HepG2 (cell line): ENCODE measurements at regions not wholly inside any gene's neighbourhood (a gene's known extent, or its start where the extent isn't known, plus 50 kb on each side); places are given as distances from the start of the nearest gene placed in this dataset.
A peak's percentile ranks its signal among the peaks of the same experiment; 100 is the strongest.
"Not testable (repeated sequence)": the region's sequence is repeated elsewhere in the genome, so short reads cannot be mapped to it uniquely, and the experiment has no call there.

Experiments
- ATAC-seq: fragments of 200-7000 bp; cut with Tn5 transposase; 3 replicates; pipeline ENCODE4 v1.9.1; 2020; ENCODE audit warnings: mild to moderate bottlenecking, moderate library complexity
- BruUV-seq: library from RNA; stranded (reverse); fragments of 400-500 nt; replicated peaks from 2 replicates; lab custom pipeline; 2021; lab: Mats Ljungman, UMichigan
- CTCF ChIA-PET: fragments of 300-600 bp; formaldehyde crosslinking; extraction: SDS; loops from one replicate; lab custom pipeline; 2021; ENCODE audit warnings: low total read pairs, inconsistent platforms, low intra/inter-chr PET ratio; lab: Yijun Ruan, JAX
- POLR2A ChIA-PET: fragments of 350-600 bp; sonication (Branson Sonifier 250); formaldehyde crosslinking; loops from one replicate; lab custom pipeline; 2020; ENCODE audit warnings: antibody characterized with exemption, inconsistent platforms; lab: Yijun Ruan, JAX
- DNase-seq: peaks from one replicate; pipeline ENCODE4 v3.0.0-alpha.2; 2015; ENCODE audit warnings: low spot score
- FAIRE-seq: peaks from 3 replicates; lab custom pipeline; 2011; peaks lifted over from hg19 to GRCh38; lab: Jason Lieb, UNC
- H2AFZ ChIP-seq: one replicate; pipeline ENCODE4 v1.6.1; 2011; ENCODE audit warnings: low read length, inconsistent platforms
- H3K27ac ChIP-seq: fragments of 300-600 bp; 3 replicates; pipeline ENCODE4 v1.8.0; 2011; ENCODE audit warnings: mixed run types, mild to moderate bottlenecking, mixed read lengths, low read length, inconsistent platforms; ENCODE audit not compliant: insufficient read depth; ENCODE audit errors: extremely low read length
- H3K27me3 ChIP-seq, 2 experiments: fragments of 200-600 bp in 1 of 2; 2 replicates in 1 of 2; 3 replicates in 1 of 2; pipeline versions ENCODE4 v1.6.0 to v1.8.0; 2011; ENCODE audit warnings: low read length in 2 of 2, mild to moderate bottlenecking in 2 of 2, moderate library complexity in 2 of 2, inconsistent platforms in 1 of 2; ENCODE audit not compliant: insufficient read depth in 2 of 2, control insufficient read depth in 1 of 2
- H3K36me3 ChIP-seq, 2 experiments: fragments of 200-600 bp in 1 of 2; replicated peaks in 1 of 2; 2 replicates in 1 of 2; 3 replicates in 1 of 2; pipeline versions ENCODE4 v1.5.1 to v1.8.0; 2011; ENCODE audit warnings: low read length in 2 of 2, inconsistent platforms in 1 of 2; ENCODE audit not compliant: insufficient read depth in 2 of 2, control insufficient read depth in 1 of 2
- H3K4me1 ChIP-seq: 2 replicates; pipeline ENCODE4 v1.5.1; 2012; ENCODE audit warnings: low read length, inconsistent platforms; ENCODE audit not compliant: insufficient read depth
- H3K4me2 ChIP-seq: 2 replicates; pipeline ENCODE4 v1.6.0; 2011; ENCODE audit warnings: low read depth, low read length, inconsistent platforms
- H3K4me3 ChIP-seq, 3 experiments: fragments of 200-600 bp in 1 of 3; sonication (generic), shearing (Covaris generic) in 1 of 3; replicated peaks in 1 of 3; 2 replicates each; pipeline ENCODE4 v1.5.1; 2011 to 2016; ENCODE audit warnings: low read length in 3 of 3, inconsistent platforms in 2 of 3, low read depth in 2 of 3, mild to moderate bottlenecking in 2 of 3, control low read depth in 1 of 3, mixed read lengths in 1 of 3; ENCODE audit not compliant: insufficient read depth in 1 of 3
- H3K79me2 ChIP-seq: one replicate; pipeline ENCODE4 v1.6.1; 2011; ENCODE audit warnings: low read length, inconsistent platforms; ENCODE audit not compliant: insufficient read depth
- H3K9ac ChIP-seq: 2 replicates; pipeline ENCODE4 v1.6.0; 2011; ENCODE audit warnings: mild to moderate bottlenecking, low read depth, low read length, inconsistent platforms; ENCODE audit not compliant: insufficient read depth
- H3K9me3 ChIP-seq: 2 replicates; pipeline ENCODE4 v1.5.1; 2012; ENCODE audit warnings: mild to moderate bottlenecking, low read length
- H4K20me1 ChIP-seq: 2 replicates; pipeline ENCODE4 v1.6.0; 2011; ENCODE audit warnings: inconsistent platforms, mild to moderate bottlenecking, low read length, moderate library complexity; ENCODE audit not compliant: insufficient read depth
- ATF7 ChIP-seq, 2 experiments: fragments of 450-650 bp in 1 of 2; sonication (generic) in 1 of 2; formaldehyde crosslinking in 1 of 2; IDR thresholded peaks; 2 replicates each; pipeline versions ENCODE4 v1.4.0 to v1.6.1; 2016 to 2020; ENCODE audit warnings: antibody characterized with exemption in 1 of 2, mild to moderate bottlenecking in 1 of 2, missing genetic modification reagents in 1 of 2
- CREB1 ChIP-seq, 2 experiments: fragments of 450-650 bp in 1 of 2; IDR thresholded peaks; 2 replicates each; pipeline ENCODE4 v1.6.1; 2016 to 2017; ENCODE audit warnings: control low read depth in 1 of 2, mild to moderate bottlenecking in 1 of 2, missing compliant biosample characterization in 1 of 2, missing genetic modification characterization in 1 of 2
- MAFF ChIP-seq: IDR thresholded peaks from 2 replicates; pipeline ENCODE4 v1.6.1; 2011; ENCODE audit warnings: low read depth, low read length, improper control_type of control experiment
- MAFK ChIP-seq, 2 experiments: IDR thresholded peaks in 1 of 2; conservative IDR thresholded peaks in 1 of 2; 2 replicates each; pipeline ENCODE4 v1.6.1; 2011; ENCODE audit warnings: improper control_type of control experiment in 2 of 2, low read length in 2 of 2
- WGBS: methylation state at CpG from one replicate; pipeline ENCODE4 v1.1.6; 2017; ENCODE audit warnings: low lambda C conversion rate; 5-methylcytosine and 5-hydroxymethylcytosine counted together
- in situ Hi-C: cut with HindIII; loops from 2 replicates; pipeline ENCODE4 v1.10.0; 2017; ENCODE audit warnings: low pct_unique_long_range_greater_than_20kb; ENCODE audit not compliant: extremely low pct_ligation_motif_present
- intact Hi-C: fragments of 100-400 bp; cut with micrococcal nuclease; formaldehyde crosslinking; loops from one replicate; pipeline ENCODE4 v1.10.0; 2022; ENCODE audit not compliant: unreplicated experiment

- FAIRE-seq; H3K79me2 ChIP-seq; ATAC-seq; POLR2A ChIA-PET; H2AFZ ChIP-seq; H3K4me3 ChIP-seq; H3K9ac ChIP-seq; H3K27me3 ChIP-seq; in situ Hi-C loops; H3K4me1 ChIP-seq; H4K20me1 ChIP-seq; H3K4me2 ChIP-seq; H3K9me3 ChIP-seq; CTCF ChIA-PET; intact Hi-C loops; H3K36me3 ChIP-seq; DNase-seq; H3K27ac ChIP-seq; BruUV-seq; TF ChIP-seq ATF7, CREB1 (CRISPR knock-in tag; IDR thresholded peaks at IDR 0.05): not testable (repeated sequence)
- TF ChIP-seq ATF7 (IDR thresholded peaks at IDR 0.05) (peak; percentile 95), CREB1 (IDR thresholded peaks at IDR 0.05) (peak; percentile 97)
- WGBS, result 52% methylated on average over 5 of the region's 5 CpGs
Measured at GRCh38 chr2:94786424-94786823, 84.8 kb upstream of the TEKT4 start.

- DNase-seq, CTCF ChIA-PET, in situ Hi-C loops, H3K36me3 ChIP-seq, H3K9ac ChIP-seq, H3K27me3 ChIP-seq, H3K27ac ChIP-seq, H3K4me1 ChIP-seq, FAIRE-seq, H3K79me2 ChIP-seq, H3K4me2 ChIP-seq, BruUV-seq, H3K9me3 ChIP-seq, ATAC-seq, H3K4me3 ChIP-seq, H2AFZ ChIP-seq, POLR2A ChIA-PET, H4K20me1 ChIP-seq, intact Hi-C loops: not testable (repeated sequence)
- peak; percentile 69 for TF ChIP-seq MAFF
- TF ChIP-seq MAFK (conservative IDR thresholded peaks at IDR 0.05 in 1 of 2, IDR thresholded peaks at IDR 0.05 in 1 of 2; ENCODE audit: low read length in 2 of 2), result peak; percentile 56 to 79
- WGBS, result 21% methylated on average over 2 of the region's 2 CpGs
Measured at GRCh38 chr2:94790169-94790568, 81.1 kb upstream of the TEKT4 start.
